ENCODE measurements at regions not wholly inside any gene's neighbourhood (a gene's known extent, or its start where the extent isn't known, plus 50 kb on each side); places are given as distances from the start of the nearest gene placed in this dataset.
A peak's percentile ranks its signal among the peaks of the same experiment; 100 is the strongest.

DNA sequence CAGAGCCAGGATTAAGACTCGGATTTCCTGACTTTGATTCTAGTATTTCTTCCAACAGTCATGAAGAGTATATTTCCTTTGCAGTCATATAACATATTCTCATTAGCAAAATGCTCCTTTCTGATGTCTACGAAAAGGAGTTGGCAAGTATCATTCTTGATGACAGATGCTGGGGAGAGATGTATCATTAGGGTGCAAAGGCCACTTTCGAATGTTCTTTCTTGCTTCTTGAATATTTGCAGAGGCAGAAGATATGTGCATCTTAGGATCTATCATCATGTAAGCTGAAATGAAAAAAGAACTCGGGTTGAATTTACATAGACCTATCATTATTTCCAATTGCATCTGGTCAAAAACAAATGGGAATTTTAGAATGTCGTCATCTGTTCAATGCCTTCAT, 294.4 kb downstream of the BAMBI start:
- TF ChIP-seq, protein P1, sequence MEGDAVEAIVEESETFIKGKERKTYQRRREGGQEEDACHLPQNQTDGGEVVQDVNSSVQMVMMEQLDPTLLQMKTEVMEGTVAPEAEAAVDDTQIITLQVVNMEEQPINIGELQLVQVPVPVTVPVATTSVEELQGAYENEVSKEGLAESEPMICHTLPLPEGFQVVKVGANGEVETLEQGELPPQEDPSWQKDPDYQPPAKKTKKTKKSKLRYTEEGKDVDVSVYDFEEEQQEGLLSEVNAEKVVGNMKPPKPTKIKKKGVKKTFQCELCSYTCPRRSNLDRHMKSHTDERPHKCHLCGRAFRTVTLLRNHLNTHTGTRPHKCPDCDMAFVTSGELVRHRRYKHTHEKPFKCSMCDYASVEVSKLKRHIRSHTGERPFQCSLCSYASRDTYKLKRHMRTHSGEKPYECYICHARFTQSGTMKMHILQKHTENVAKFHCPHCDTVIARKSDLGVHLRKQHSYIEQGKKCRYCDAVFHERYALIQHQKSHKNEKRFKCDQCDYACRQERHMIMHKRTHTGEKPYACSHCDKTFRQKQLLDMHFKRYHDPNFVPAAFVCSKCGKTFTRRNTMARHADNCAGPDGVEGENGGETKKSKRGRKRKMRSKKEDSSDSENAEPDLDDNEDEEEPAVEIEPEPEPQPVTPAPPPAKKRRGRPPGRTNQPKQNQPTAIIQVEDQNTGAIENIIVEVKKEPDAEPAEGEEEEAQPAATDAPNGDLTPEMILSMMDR (conservative IDR thresholded peaks at IDR 0.05; ENCODE audit: control insufficient read depth, insufficient read depth, low read depth, low read length), result no peak
- DNase-seq (ENCODE audit: low read depth), result no peak

DNA sequence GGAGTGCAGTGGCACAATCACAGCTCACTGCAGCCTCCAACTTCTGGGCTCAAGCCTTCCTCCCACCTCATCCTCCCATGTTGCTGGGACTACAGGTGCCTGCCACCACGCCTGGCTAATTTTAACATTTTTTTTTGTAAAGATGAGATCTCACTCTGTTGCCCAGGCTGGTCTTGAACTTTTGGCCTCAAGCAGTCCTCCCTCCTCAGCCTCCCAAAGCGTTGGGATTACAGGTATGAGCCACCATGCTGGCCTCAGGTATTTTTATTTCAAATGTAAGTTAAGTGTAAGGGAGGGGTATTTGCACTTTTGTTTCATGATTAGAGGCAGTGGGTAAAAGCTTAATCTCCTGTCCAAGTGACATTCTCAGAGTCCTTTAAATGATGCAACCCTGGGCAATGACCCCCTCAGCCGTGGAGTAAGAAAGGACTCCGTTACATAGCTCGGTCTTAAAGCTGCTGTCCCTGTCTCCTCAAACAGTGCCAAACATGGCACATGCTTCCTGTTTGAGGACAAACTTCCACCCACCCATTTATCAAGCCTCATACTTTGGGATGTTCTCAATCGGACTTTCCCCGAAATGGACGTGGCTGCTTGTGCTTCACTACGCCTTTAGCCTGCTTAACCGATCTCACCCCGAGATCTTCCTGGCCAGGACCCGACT, 296.1 kb downstream of the BAMBI start:
- TF ChIP-seq, protein P1 (conservative IDR thresholded peaks at IDR 0.05; ENCODE audit: control insufficient read depth, insufficient read depth, low read depth, low read length), result no peak
- no peak overlapping the region for H3K4me3 ChIP-seq (ENCODE audit: control insufficient read depth, low read depth, low read length)
- no peak for DNase-seq (ENCODE audit: low read depth)

More for the DNA sequence above, 294.4 kb downstream of the BAMBI start:
- no peak overlapping the region for H3K4me3 ChIP-seq (ENCODE audit: control insufficient read depth, low read depth, low read length)

DNA sequence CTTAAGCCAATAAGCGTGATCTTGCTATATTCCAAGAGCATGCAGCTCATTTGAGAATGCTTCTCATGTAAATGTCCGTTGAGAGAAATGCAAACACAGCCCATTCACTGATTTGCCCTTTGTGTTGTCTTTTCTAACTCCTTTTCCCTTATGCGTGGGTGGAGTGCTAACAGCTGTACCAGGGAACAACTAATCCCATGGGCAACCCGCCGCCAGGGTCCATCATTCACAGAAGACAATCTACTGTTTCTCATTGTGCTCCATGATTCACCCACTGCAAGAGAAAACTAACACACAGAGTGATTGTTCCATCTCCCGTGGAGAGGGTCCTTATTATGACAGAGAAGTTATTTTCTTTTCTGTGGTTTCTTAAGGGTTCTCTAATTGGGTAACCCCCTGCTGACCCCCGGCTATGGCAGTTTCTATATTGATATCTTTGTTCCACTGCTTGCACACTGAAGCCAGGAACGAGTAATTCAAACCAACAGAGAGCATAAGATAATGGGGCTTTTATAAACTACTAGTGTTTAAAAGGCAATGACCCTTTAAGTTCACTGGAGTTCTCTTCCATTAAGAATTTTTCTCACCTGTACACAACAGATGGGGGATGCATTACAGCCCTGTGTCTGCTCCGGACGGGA, 298.7 kb downstream of the BAMBI start:
- H3K4me3 ChIP-seq (ENCODE audit: control insufficient read depth, low read depth, low read length), result no peak overlapping the region
- TF ChIP-seq, protein P1 (conservative IDR thresholded peaks at IDR 0.05; ENCODE audit: control insufficient read depth, insufficient read depth, low read depth, low read length), result no peak
- peak; percentile 15 for DNase-seq (ENCODE audit: low read depth)

DNA sequence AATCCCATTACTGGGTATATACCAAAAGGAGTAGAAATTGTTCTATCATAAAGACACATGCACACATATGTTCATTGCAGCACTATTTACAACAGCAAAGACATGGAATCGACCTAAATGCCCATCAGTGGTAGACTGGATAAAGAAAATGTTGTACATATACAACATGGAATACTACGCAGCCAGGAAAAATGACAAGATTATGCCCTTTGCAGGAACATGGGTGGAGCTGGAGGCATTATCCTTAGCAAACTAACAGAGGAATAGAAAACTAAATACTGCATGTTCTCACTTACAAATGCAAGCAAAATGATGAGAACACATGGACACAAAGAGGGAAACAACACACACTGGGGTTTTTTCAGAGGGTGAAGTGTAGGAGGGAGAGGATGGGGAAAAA, 300.2 kb downstream of the BAMBI start:
- no peak for DNase-seq (ENCODE audit: low read depth)
- TF ChIP-seq, protein P1 (conservative IDR thresholded peaks at IDR 0.05; ENCODE audit: control insufficient read depth, insufficient read depth, low read depth, low read length), result no peak
- no peak overlapping the region for H3K4me3 ChIP-seq (ENCODE audit: control insufficient read depth, low read depth, low read length)

DNA sequence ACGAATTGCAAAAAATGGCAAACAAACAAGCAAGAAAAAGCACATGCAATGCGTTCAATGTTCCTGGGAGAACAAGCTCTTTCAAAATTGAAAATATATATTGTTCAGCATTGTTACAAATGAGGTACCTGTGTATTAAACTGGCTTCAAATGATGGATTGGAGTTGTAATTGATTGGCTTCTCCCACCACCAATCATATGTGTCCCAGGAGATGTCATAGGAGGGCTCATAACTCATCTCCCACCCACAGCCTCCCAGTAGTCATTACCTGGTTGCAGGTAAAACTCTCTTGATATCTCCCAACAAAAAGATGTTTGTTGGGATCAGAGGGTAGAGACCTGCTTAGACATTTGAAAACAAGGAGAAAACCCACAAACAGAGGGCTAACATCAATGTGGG, 302.9 kb downstream of the BAMBI start:
- no peak for DNase-seq (ENCODE audit: low read depth)
- TF ChIP-seq, protein P1 (conservative IDR thresholded peaks at IDR 0.05; ENCODE audit: control insufficient read depth, insufficient read depth, low read depth, low read length), result no peak
- no peak overlapping the region for H3K4me3 ChIP-seq (ENCODE audit: control insufficient read depth, low read depth, low read length)

DNA sequence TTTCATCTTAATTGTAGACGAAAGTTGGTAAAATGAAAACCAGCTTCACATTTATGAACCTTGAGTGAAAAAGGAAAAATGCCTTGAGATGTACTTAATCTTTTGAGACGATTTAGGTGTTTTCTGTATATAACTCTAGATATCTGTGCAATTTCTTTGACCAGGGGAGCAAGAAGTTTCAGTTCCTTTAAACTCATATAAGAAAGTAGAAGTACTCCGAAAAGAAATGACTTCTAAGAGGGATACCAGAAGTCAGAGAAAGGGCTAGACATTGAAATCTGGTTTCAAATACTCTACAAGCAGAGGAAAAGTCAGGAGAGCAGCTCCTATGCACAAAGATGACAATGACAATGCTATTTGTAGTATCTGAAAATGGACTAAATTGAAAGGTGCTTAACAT, 303.7 kb downstream of the BAMBI start:
- DNase-seq (ENCODE audit: low read depth), result no peak
- TF ChIP-seq, protein P1 (conservative IDR thresholded peaks at IDR 0.05; ENCODE audit: control insufficient read depth, insufficient read depth, low read depth, low read length), result no peak
- H3K4me3 ChIP-seq (ENCODE audit: control insufficient read depth, low read depth, low read length), result no peak overlapping the region

All from fibroblast of mammary gland (primary cell).